ENCODE measurements at regions not wholly inside any gene's neighbourhood (a gene's known extent, or its start where the extent isn't known, plus 50 kb on each side); places are given as distances from the start of the nearest gene placed in this dataset.

DNA sequence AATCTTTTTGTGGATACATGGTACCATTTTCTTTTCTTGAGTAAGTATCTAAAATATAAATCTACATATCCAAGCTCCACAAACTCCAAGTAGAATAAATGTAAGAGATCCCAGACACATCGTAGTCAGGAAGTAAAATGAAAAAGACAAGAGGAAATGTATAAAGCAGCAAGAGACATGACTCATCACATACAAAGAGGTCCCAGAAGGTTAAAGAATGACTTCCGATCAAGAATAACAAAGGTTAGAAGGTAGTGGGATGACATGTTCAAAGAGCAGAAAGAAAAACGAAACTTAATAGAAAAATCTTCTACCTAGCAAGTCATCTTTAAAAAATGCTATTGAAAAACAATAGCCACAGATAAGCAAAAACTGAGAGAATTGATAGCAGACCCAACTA, 705.8 kb downstream of the NR2F2 start:
- Mint-ChIP-seq H3K27ac (no peak overlapping the region), H3K4me3 (no peak overlapping the region), H3K9me3 (peaks cover 9% of the 10 kb centered on the region), H3K36me3 (no peaks in the 10 kb centered on the region), H3K4me1 (no peaks in the 10 kb centered on the region)
- DNase-seq (ENCODE audit: low spot score in 2 of 2) (no peak), ATAC-seq (no peak)

DNA sequence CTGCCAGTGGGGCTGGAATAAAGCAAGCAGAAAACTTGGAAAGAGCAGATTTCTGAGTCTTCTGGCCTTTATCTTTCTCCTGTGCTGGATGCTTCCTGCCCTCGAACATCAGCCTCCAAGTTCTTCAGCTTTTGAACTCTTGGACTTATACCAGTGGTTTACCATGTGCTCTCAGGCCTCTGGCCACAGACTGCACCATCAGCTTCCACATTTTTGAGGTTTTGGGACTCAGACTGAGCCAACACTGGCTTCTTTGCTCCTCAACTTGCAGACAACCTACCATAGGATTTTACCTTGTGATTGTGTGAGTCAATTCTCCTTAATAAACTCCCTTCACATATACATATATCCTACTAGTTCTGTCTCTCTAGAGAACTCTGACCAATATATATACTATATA, 706.6 kb downstream of the NR2F2 start:
- Mint-ChIP-seq H3K9me3 (peaks cover 9% of the 10 kb centered on the region), H3K27ac (no peak overlapping the region), H3K36me3 (no peaks in the 10 kb centered on the region), H3K4me3 (no peak overlapping the region), H3K4me1 (no peaks in the 10 kb centered on the region)
- no peak for DNase-seq (ENCODE audit: low spot score in 2 of 2)
- no peak for ATAC-seq

DNA sequence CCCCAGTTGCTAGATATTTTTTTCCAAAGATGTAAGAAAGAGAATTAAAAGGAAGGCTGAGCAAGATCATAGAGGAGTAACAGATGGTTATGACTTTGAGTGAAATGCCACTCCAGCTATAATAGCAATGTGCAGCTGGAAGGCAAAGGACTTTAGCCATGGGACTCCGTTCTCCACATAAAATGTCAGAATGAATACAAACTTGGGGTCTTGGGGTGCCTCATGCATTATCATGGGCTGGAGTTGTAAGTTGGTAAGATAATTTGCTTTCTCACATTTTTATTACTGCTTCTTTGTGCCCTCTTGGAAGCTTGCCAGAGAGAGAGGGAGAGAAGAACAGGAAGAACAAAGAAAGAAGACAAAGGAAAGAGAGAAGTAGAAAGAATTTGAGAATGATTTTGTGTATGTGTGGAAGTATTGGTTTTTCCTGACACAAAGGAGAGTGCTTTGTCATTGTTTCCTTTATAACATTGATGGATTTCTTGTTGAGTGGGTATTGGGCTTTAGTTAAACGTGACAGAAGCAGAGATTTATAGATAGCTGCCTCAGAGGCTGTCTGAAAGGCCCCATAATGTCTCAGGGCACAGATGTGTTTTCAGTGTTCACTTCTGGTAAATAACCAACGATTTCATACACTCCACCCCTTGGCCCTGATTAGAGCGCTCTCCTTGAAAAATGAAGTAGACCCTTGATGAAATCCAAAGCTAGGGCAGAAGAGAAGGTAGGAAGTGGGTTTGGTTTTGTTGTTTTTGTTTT, 715.3 kb downstream of the NR2F2 start:
- DNase-seq (ENCODE audit: low spot score in 2 of 2): no peak
- H3K27ac Mint-ChIP-seq: no peak overlapping the region
- H3K4me3 Mint-ChIP-seq: no peak overlapping the region
- no peaks in the 10 kb centered on the region for H3K4me1 Mint-ChIP-seq
- ATAC-seq: no peak
- H3K9me3 Mint-ChIP-seq: peaks cover 10% of the 10 kb centered on the region
- no peaks in the 10 kb centered on the region for H3K36me3 Mint-ChIP-seq

DNA sequence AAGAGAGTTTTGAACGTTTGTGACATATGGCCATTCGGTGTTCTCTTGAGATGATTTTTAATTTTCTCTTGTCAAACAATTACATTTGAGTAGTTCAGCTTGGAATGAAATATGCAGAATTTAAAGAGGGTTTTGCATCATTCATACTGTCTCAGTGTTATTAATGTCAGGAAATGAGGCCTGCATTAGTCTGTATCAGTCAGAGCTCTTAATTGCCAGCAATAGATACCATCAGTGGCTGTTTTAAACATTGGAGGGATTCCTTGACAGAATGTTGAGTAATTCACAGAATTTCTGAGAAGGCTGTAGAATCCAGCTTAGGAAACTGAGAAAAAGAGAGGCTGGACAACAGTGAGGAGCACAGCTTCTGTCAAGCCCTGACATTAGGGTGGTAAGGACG, 722.0 kb downstream of the NR2F2 start:
- ATAC-seq: no peak
- H3K36me3 Mint-ChIP-seq: no peaks in the 10 kb centered on the region
- peaks cover 11% of the 10 kb centered on the region for H3K9me3 Mint-ChIP-seq
- H3K4me1 Mint-ChIP-seq: no peaks in the 10 kb centered on the region
- DNase-seq (ENCODE audit: low spot score in 2 of 2): no peak
- no peak overlapping the region for H3K27ac Mint-ChIP-seq
- H3K4me3 Mint-ChIP-seq: no peak overlapping the region

DNA sequence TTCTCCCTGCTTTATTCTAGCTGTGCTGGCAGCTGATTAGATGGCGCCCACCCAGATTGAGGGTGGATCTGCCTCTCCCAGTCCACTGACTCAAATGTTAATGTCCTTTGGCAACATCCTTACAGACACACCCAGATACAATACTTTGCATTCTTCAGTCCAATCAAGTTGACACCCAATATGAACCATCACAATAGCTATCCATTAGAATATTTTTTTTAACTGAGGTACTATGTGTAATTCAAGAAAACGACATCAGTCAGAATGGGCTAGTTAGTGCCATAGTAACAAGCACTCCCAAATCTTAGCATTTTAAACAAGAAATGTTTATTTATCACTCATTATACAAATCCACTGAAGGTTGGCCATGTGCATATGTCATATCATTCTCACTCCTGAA, 723.1 kb downstream of the NR2F2 start:
- Mint-ChIP-seq H3K9me3 (peaks cover 11% of the 10 kb centered on the region), H3K4me3 (no peak overlapping the region), H3K36me3 (no peaks in the 10 kb centered on the region), H3K4me1 (no peaks in the 10 kb centered on the region), H3K27ac (no peak overlapping the region)
- no peak for DNase-seq (ENCODE audit: low spot score in 2 of 2)
- no peak for ATAC-seq

DNA sequence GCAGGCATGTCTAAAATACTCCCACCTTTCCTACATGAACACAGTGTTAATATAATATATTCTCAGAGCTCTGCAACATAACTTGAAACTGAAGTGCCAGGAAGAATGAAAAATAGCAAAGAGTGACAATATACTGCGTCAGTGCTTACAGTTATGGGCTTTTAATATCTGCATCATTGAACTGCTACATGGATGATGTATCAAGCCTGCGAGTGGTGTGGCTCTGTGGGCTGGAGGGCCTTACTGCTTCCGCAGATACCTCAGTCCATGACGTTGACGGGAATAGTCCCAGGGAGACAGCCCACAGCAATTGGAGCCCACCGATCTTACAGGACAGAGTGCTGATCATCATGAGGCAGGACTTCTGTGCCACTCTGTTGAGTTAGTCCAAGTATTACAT, 727.0 kb downstream of the NR2F2 start:
- Mint-ChIP-seq H3K27ac (no peak overlapping the region), H3K4me1 (no peaks in the 10 kb centered on the region), H3K9me3 (peaks cover 3% of the 10 kb centered on the region), H3K4me3 (no peak overlapping the region), H3K36me3 (no peaks in the 10 kb centered on the region)
- no peak for DNase-seq (ENCODE audit: low spot score in 2 of 2)
- no peak for ATAC-seq

DNA sequence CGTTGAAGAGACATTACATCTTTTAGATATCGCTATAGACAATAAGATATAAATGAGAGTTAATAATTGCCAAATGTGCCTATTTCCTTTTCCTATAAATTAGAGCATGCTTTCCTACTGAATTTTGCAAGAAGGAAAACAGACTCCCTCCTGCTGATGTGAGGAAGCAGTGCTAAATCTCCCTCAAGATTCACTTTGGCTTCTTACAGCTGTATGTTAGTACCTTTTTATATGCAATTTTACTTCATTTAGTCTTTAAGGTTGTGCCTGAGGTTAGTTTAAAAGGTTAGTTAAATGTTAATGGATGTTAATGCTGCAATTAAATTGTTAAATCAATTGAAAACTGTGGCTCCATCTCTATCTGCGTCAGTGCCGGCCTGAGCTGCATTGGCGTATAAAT, 728.8 kb downstream of the NR2F2 start:
- no peaks in the 10 kb centered on the region for H3K4me1 Mint-ChIP-seq
- no peak for ATAC-seq
- no peak for DNase-seq (ENCODE audit: low spot score in 2 of 2)
- H3K9me3 Mint-ChIP-seq: peaks cover 7% of the 10 kb centered on the region
- H3K36me3 Mint-ChIP-seq: no peaks in the 10 kb centered on the region
- H3K4me3 Mint-ChIP-seq: no peak overlapping the region
- no peak overlapping the region for H3K27ac Mint-ChIP-seq

DNA sequence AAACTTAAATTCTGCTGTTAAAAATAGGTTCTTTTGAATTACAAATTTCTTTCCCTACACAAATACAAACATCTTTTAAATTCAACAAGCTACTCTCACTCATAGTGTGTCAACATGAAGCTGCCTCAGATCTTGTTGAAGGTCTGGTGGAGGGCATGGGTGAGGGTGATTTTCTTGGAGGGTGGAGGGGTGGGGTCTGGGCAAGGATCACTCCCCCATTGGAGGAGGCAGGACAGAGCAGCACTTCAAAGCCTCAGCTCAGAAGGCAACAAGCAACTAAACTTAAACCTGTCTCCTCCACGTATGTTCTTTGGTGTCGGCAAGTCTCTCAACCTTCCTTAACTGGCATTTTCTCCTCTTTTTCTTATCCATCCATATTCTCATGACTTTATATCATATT, 730.9 kb downstream of the NR2F2 start:
- Mint-ChIP-seq H3K36me3 (no peaks in the 10 kb centered on the region), H3K9me3 (peaks cover 8% of the 10 kb centered on the region), H3K4me1 (no peaks in the 10 kb centered on the region), H3K27ac (no peak overlapping the region), H3K4me3 (no peak overlapping the region)
- no peak for ATAC-seq
- no peak for DNase-seq (ENCODE audit: low spot score in 2 of 2)

DNA sequence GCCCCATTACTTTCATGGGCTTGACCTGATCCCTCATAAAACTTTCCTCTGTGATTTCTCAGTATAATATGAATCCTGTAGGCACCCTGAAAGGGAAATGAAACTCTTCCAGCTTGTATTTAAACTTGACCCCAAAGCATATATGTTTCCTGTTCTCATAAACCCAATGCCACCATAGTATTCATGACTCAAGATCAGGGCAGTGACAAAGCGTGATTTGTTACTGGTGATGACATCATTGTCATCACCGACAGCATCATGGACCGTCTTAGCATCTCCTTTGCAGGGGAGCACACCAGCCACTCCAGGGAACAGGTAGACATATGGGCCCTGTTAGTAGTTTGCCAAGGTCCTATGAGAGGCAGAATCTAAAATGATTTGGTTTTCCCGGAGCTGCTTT, 741.2 kb downstream of the NR2F2 start:
- H3K27ac Mint-ChIP-seq: no peak overlapping the region
- H3K9me3 Mint-ChIP-seq: peaks cover 25% of the 10 kb centered on the region
- H3K4me3 Mint-ChIP-seq: no peak overlapping the region
- H3K36me3 Mint-ChIP-seq: no peaks in the 10 kb centered on the region
- DNase-seq (ENCODE audit: low spot score in 2 of 2) (no peak), ATAC-seq (no peak)
- H3K4me1 Mint-ChIP-seq: no peaks in the 10 kb centered on the region

DNA sequence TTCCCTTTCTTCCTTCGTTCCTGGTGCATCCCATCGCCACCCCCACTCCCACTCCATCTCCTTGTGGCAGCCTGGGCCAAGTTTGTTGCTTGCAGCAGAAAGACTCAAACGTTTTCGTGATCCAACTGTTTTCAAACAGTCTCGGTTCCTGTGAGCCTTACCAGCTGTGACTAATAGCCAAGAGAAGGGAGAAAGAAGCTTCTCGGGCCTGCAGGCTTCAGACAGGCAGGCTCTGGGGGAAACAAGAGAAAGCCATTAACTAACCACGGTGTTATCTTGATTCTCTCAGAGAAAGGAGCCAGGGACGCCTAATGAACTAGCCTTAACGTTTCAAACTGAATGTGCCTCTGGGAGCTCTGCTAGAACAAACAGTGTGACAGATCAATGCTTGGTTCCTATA, 742.0 kb downstream of the NR2F2 start:
- Mint-ChIP-seq H3K4me1 (no peaks in the 10 kb centered on the region), H3K27ac (no peak overlapping the region), H3K4me3 (no peak overlapping the region), H3K9me3 (peaks cover 25% of the 10 kb centered on the region), H3K36me3 (no peaks in the 10 kb centered on the region)
- DNase-seq (ENCODE audit: low spot score in 2 of 2) (no peak), ATAC-seq (no peak)

DNA sequence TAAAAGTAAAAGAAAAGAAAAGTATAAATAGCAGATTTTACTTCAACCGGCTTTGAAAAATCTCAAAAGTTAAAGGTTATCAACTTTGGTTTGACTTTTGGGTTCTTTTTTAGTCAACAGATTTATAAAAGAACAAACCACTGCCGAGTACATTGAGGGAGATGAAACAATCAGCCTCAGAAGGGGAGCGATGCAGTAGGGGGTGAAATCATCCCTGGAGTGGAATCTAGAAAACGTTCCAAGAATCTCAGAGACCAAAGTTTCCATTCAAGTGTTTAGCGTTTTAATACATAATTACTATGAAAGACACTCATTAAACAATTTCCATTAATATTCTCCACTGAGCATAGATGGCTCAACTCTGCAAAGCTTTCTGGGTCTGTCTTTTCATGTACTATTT, 745.5 kb downstream of the NR2F2 start:
- H3K9me3 Mint-ChIP-seq: peaks cover 16% of the 10 kb centered on the region
- no peaks in the 10 kb centered on the region for H3K4me1 Mint-ChIP-seq
- H3K27ac Mint-ChIP-seq: no peak overlapping the region
- no peak overlapping the region for H3K4me3 Mint-ChIP-seq
- ATAC-seq: no peak
- no peaks in the 10 kb centered on the region for H3K36me3 Mint-ChIP-seq
- no peak for DNase-seq (ENCODE audit: low spot score in 2 of 2)

DNA sequence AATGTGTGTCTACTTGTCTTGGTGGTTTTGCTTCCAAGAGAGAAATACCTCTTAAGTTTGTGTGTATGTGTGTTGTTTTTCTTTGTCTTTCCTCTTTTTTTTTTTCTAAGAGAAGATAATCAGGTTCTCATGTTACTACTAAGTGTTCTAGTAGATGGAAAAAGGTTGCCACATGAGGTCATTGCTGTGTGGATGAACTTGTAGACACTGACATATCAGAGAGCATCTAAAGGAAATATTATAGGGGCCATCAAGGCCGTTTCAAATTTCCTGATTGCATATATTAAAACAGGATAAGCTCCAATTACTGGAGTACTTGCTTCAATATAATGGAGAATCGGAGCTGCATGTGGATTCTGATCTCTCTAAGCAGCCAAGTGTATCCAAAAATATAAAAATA, 747.5 kb downstream of the NR2F2 start:
- DNase-seq (ENCODE audit: low spot score in 2 of 2) (no peak), ATAC-seq (no peak)
- Mint-ChIP-seq H3K4me3 (no peak overlapping the region), H3K27ac (no peak overlapping the region), H3K36me3 (no peaks in the 10 kb centered on the region), H3K9me3 (peaks cover 10% of the 10 kb centered on the region), H3K4me1 (no peaks in the 10 kb centered on the region)

DNA sequence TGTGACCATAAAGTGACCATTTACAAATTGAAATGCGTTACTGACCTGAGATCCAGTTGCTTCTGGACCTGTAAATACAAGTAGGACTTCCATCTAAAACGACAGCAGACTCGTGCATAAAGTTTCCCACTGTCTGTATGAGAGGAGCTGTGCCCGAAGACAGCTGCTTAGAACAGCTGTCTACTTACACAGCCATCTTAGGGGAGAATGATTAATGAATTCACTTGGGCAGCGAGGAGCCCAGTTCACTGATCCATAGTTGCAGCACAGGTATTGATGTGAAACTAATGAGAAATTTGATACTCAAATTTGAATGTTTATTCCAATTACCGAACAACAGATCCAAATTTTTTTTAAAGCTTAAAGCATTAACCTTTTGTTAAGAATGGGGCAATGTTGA, 748.1 kb downstream of the NR2F2 start:
- H3K27ac Mint-ChIP-seq: no peak overlapping the region
- ATAC-seq (no peak), DNase-seq (ENCODE audit: low spot score in 2 of 2) (no peak)
- peaks cover 10% of the 10 kb centered on the region for H3K9me3 Mint-ChIP-seq
- H3K36me3 Mint-ChIP-seq: no peaks in the 10 kb centered on the region
- no peaks in the 10 kb centered on the region for H3K4me1 Mint-ChIP-seq
- H3K4me3 Mint-ChIP-seq: no peak overlapping the region

DNA sequence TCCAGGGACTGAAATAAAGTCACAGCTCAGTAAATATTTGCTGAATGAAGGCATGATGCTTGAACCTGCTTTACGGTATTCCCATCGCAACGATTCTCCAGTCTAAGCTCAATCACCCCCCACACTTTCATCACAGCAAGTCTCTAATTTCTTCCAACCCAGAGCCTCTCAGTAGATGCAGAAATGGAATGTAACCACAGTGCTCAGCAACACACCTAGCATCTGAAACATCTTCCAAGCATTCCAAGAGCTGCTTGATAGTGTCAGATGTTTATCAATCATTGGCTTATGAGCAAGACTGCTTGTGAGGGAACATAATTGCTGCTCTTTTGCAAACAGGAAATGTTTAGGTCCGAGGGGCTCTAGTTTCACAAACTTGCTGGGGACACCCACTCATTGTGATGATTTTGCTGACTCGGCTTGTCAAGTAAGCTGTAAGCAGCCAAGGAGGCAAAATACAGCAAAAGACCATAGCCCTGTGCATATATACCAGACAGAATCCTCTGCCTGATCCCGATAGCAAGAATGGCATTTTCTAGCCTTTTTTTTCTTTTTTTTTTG, 751.2 kb downstream of the NR2F2 start:
- Mint-ChIP-seq H3K4me3 (no peak overlapping the region), H3K9me3 (peaks cover 10% of the 10 kb centered on the region), H3K27ac (no peak overlapping the region), H3K4me1 (no peaks in the 10 kb centered on the region), H3K36me3 (no peaks in the 10 kb centered on the region)
- ATAC-seq (no peak), DNase-seq (ENCODE audit: low spot score in 2 of 2) (no peak)

DNA sequence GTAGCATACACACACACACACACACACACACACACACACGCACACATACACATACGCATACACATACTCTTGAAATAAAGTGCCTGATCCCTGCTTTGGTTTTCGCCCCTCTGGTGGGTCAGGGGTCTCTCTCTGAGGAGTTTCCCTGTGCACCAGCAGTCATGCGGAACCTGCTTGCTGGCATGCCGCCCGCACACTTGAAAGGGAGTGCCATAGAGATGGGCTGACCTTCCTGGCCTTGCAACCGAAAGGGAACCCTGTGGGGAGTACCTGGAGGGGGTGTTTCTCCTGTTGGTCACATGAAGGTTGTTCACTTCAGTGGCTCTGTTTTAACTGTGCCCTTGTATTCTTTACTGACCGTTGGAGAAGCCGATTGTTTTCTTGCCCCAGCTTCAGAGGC, 752.3 kb downstream of the NR2F2 start:
- Mint-ChIP-seq H3K4me1 (no peaks in the 10 kb centered on the region), H3K9me3 (peaks cover 10% of the 10 kb centered on the region), H3K36me3 (no peaks in the 10 kb centered on the region), H3K27ac (no peak overlapping the region), H3K4me3 (no peak overlapping the region)
- no peak for ATAC-seq
- no peak for DNase-seq (ENCODE audit: low spot score in 2 of 2)

DNA sequence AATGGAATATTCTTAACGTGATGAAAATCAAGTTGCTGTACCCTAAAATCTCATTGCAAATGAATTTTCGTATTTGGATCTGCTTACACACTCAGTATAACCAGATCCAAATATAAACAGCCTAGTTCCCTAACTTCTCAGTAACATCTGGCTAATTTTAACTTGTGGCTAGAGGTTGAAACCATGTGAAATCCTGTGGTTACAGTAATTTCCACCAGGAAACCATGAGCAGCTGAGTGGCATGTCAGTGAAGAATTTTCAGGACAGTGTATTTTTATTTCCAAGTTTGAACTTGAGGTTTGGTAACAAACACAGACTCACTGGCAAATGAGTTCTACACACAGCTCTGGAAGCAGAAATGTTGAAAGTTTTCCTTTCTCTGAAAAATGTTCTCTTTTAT, 754.1 kb downstream of the NR2F2 start:
- Mint-ChIP-seq H3K4me3 (no peak overlapping the region), H3K4me1 (no peaks in the 10 kb centered on the region), H3K36me3 (no peaks in the 10 kb centered on the region), H3K27ac (no peak overlapping the region), H3K9me3 (peaks cover 9% of the 10 kb centered on the region)
- no peak for DNase-seq (ENCODE audit: low spot score in 2 of 2)
- ATAC-seq: no peak

DNA sequence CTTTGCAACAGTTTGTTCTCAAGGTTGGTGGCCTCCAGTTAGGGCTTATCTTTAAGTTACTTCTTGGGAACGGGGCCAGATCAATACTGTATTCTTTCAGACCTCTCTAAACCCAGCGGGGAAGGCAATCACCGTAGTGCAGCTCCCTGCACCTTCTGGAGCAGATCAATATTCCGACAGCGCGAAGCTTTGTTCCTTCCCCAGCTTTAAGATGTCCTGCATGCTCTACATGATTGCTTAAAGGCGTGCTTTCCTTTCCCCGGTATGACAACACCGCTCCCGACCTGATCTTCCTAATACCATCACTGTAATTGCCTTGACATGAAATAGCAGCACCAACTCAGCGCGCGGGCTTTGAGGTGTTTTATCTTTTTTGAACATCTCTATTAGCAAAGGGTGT, 755.2 kb downstream of the NR2F2 start:
- H3K9me3 Mint-ChIP-seq: peaks cover 6% of the 10 kb centered on the region
- H3K27ac Mint-ChIP-seq: no peak overlapping the region
- no peaks in the 10 kb centered on the region for H3K36me3 Mint-ChIP-seq
- H3K4me3 Mint-ChIP-seq: no peak overlapping the region
- no peaks in the 10 kb centered on the region for H3K4me1 Mint-ChIP-seq
- DNase-seq (ENCODE audit: low spot score in 2 of 2): no peak
- ATAC-seq: no peak

Measured in stimulated activated effector memory CD8-positive, alpha-beta T cell treated with anti-CD3 and anti-CD28 coated beads, Interleukin-12 subunit alpha, Interleukin-12 subunit beta, amount 100 ng/mL, for 72 hours (primary cell).